GM10248 (cell line): ENCODE measurements at regions not wholly inside any gene's neighbourhood (a gene's known extent, or its start where the extent isn't known, plus 50 kb on each side); places are given as distances from the start of the nearest gene placed in this dataset.

Experiments used
- CTCF ChIA-PET: fragments of 300-600 bp; sonication (Branson Sonifier 250); formaldehyde crosslinking; extraction: SDS; loops from one replicate; lab custom pipeline; 2021; ENCODE audit warnings: antibody characterized with exemption; lab: Yijun Ruan, JAX
- POLR2A ChIA-PET: fragments of 350-650 bp; sonication (Branson Sonifier 250); formaldehyde crosslinking; extraction: SDS; loops from one replicate; lab custom pipeline; 2020; ENCODE audit warnings: antibody characterized with exemption; lab: Yijun Ruan, JAX
- DNase-seq: peaks from one replicate; pipeline ENCODE4 v3.0.0; 2012; ENCODE audit errors: extremely low spot score
- CTCF ChIP-seq: IDR thresholded peaks from 2 replicates; pipeline ENCODE4 v1.5.1; 2012; ENCODE audit warnings: mild to moderate bottlenecking, low read depth; ENCODE audit errors: extremely low read depth, missing control alignments, control extremely low read depth

GRCh38 chr1:215487466-215487865 is 79.6 kb upstream of the KCTD3 start:
- ChIA-PET POLR2A (no interaction called here), CTCF (interaction anchor here (1.4 kb wide), 1 partner anchor 10 kb away, joined by 4 read pairs; no protein-coding TSS in a partner anchor)
- no peak for TF ChIP-seq CTCF
- no peak for DNase-seq

GRCh38 chr1:215488850-215489249 is 78.3 kb upstream of the KCTD3 start:
- POLR2A ChIA-PET: no interaction called here
- no peak for TF ChIP-seq CTCF
- CTCF ChIA-PET: interaction anchor here (1.1 to 1.4 kb wide), 2 partner anchors 11 to 14 kb away, joined by 3 to 4 read pairs; no protein-coding TSS in a partner anchor
- no peak for DNase-seq

- DNase-seq: no peak
- ChIA-PET POLR2A (no interaction called here), CTCF (interaction anchor here (0.7 to 2.4 kb wide), 4 partner anchors 11 to 15 kb away, joined by 3 to 5 read pairs (median 4); no protein-coding TSS in a partner anchor)
- TF ChIP-seq CTCF: no peak
Observed at GRCh38 chr1:215489771-215490565, 77.1 kb upstream of the KCTD3 start.

- no peak for TF ChIP-seq CTCF
- ChIA-PET POLR2A (no interaction called here), CTCF (interaction anchor here (1.3 to 1.4 kb wide), 2 partner anchors 11 to 18 kb away, joined by 4 to 5 read pairs; no protein-coding TSS in a partner anchor)
- no peak for DNase-seq
Observed at GRCh38 chr1:215497528-215497927, 69.6 kb upstream of the KCTD3 start.

GRCh38 chr1:215501496-215501895 is 65.6 kb upstream of the KCTD3 start:
- ChIA-PET CTCF (interaction anchor here (1.3 kb wide), 1 partner anchor 11 kb away, joined by 4 read pairs; no protein-coding TSS in a partner anchor), POLR2A (no interaction called here)
- DNase-seq: no peak
- no peak for TF ChIP-seq CTCF

GRCh38 chr1:215502081-215502480 is 65.0 kb upstream of the KCTD3 start:
- no peak for TF ChIP-seq CTCF
- ChIA-PET CTCF (interaction anchor here (1.2 to 1.3 kb wide), 2 partner anchors 12 to 23 kb away, joined by 3 to 6 read pairs; no protein-coding TSS in a partner anchor), POLR2A (no interaction called here)
- no peak for DNase-seq
